Left renal cortex interstitium (tissue), 4 donors: ENCODE measurements at regions not wholly inside any gene's neighbourhood (a gene's known extent, or its start where the extent isn't known, plus 50 kb on each side); places are given as distances from the start of the nearest gene placed in this dataset.
"Not testable (repeated sequence)": the region's sequence is repeated elsewhere in the genome, so short reads cannot be mapped to it uniquely, and the experiment has no call there.

Source experiments
- DNase-seq, 4 donors: peaks; one replicate each; pipeline ENCODE4 v3.0.0-alpha.2; 2013; ENCODE audit warnings: low read depth in 4 of 4, low spot score in 2 of 4, missing footprints in 1 of 4

DNA sequence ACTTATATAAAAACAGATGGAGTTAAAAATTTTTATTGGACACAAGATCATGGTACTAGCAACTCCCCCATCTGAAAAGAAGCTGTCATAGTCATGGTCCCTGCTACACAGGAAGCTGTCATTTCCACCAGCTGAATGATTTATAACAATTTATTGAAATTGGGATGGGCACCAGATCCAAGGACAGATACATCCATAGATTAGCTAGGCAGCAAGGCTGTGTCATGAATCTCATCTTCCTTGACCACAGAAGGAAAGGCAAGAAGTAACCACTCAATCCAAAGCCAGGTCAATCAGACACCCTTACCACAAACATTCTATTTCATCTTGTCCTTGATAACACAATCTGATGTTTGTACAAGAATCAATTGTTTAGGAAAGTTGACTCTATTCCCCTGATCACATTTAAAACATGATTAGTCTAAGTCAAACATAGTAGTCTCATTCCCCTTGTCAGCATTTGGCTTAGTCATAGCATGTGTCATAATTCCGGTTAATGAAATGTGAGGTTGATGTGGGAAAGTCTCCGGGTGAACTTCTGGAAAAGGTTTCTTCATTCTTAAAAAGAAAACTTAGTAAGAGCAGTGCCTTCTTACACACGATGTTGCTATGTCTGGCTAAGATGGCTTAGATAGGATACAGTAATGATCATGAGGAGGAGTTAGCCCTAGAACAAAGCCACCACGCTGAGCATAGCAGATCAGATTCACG lies 462.6 kb upstream of the PAPPA start:
- no peak for DNase-seq

DNA sequence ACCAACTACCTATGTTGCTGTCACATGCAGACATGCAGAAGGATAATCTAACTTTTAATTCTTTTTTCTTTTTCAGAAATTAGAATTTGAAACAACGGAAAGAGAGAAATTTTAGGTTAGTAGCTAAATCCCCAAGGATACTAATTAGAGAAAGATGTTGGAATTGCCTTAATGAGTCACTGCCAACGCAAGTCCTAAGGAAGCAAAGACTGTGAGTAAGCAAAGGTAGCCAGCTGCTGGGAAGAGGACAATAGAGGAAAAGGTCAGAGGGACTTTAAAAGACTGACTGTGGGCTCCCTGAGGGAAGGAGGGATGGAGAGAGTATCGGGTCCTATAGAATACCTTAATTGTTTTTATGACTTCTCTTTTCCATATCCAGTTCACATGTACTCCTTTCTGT lies 461.9 kb upstream of the PAPPA start:
- DNase-seq, result no peak

DNA sequence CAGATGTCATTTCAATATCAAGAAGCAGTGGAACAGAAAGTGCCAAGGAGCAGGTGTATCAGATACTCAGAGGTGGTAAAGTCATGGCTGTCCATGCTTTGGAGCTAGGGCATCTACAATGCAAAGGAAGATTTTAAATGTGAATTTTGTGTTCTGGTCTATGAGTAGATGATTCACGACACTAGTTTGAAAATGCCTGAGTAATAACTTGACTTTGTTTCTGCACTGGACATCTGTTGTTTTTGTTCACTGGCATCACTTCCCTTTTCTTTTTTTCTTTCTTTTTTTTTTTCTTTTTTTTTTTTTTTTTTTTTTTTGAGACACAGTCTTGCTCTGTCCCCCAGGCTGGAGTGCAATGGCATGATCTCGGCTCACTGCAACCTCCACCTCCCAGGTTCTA lies 460.7 kb upstream of the PAPPA start:
- not testable (repeated sequence) for DNase-seq

DNA sequence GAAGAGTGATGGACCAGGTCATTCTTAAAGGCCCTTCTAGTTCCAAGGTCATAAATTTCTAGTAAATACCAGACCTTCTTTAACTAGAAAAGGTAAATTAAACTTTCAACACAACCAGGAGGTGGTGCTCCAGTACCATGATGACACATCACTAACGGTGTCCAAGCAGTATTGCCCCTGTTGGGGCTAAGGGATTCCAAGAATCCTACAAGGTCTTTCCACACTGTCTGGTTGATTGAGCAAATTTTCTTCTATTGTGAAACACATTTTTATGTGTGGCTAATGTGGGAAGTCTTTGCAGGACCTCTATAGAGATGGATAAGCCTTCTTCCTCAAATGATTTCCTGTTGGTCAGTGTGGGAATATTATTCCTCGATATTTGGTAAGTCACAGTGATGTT lies 459.6 kb upstream of the PAPPA start:
- no peak for DNase-seq

DNA sequence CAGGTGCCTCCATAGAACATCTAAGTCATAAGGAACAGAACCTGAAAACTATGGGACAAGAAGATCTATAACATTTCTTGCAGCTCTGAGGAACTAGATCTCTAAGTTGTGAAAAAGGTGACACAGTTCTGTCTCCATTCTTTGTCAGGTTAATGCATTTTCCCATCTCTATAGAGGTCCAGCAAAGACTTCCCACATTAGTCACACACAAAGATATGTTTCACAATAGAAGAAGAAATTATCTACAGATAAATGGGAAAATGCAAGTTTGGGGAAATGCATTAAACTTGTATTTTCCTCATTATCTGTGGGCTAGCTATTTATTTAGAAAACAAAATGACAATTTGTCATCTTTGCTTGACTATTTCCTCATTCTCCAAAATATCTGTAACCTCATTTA lies 458.6 kb upstream of the PAPPA start:
- DNase-seq, result no peak

DNA sequence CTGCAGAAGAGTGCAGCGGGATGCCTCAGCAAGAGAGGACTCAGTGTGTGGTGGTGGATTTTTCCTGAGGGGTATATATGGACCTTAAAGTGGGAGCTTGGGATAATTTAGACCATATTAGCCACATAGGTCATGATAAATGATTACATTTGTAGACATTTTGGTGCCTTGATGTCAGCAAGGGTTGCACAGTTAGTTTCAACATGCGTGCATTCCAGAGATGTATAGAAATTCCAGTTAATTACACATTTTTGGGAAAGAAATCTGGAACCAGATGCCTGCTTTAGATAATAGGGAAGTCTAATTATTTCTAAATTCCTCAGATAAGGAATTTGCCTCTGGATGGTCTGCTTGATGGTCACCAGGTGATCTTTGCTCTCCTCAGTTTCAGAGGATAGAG lies 440.6 kb upstream of the PAPPA start:
- no peak for DNase-seq

DNA sequence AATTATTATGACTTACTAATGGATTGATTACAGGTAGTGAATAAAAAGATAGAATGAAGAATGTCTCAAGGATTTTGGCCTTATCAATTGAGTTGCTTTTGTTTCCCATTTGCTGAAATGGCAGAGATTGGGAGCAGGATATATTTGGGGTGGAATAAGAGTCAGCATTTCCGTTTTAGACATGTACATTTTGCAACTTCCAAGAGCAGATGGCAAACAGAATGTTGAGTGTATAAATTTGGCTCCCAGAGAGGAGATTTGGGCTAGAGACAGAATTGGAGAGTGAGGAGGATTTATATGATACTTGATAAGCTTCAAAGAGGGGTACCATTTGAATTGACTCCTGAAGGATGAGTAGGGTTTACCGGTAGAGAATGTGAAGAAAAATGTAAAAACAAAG lies 437.9 kb upstream of the PAPPA start:
- no peak for DNase-seq

DNA sequence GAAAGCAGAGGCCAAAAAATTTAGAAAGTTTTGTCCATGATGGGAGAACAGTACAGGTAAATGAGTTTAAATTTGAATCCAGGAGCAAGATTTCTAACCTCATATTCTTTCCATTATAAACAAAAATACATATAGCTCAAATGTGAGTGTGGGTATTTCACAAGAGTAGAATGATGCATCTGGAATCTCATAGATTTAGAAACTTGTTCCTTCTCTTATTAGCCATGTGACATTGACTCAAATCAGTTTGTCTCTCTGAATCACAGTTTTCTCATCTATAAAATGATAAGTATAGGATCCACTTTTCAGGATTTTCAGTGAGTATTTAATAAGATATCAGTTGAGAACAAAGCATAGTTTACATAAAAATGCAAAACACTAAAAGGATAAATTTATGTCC lies 436.3 kb upstream of the PAPPA start:
- DNase-seq, result no peak

DNA sequence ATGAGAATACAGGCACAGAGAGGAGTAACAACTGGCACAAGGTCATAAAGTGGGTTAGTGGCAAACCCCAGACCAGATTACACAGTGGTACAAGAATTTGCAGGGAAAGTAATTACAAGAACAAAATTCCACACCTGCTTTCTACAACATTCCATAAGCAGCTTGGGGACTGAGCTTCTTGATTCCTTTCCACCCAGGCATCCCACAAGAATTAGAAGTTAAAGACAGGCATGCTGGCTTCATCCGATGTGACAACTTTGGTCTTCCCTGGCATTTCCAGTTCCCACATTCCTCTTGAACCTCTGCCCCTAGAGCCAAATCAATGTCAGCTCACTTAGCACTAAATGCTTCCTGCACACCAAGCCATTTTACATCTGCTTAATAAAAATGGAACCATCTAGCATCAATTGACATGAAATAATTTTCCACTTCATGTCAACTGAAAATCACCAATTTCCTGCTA lies 435.8 kb upstream of the PAPPA start:
- DNase-seq, result no peak

DNA sequence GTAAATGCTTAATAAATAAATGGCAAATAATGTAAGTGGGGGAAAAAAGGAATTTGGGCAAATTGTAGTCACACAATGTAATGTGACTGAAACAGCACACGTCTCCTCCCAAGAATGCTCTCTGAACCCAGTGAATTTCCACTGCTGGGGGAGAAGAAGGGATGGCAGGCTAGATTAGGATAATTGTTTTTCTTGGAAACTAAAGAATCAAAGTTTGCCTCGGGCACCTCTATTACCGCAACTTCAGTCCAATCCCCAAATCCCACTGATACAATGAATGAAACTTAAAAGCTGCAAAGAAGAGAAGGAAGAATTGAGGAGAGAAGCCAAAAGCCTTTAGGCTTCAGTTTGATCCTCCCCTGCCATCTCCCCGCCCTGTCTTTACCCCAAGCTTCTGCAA lies 423.2 kb upstream of the PAPPA start:
- DNase-seq, result no peak

DNA sequence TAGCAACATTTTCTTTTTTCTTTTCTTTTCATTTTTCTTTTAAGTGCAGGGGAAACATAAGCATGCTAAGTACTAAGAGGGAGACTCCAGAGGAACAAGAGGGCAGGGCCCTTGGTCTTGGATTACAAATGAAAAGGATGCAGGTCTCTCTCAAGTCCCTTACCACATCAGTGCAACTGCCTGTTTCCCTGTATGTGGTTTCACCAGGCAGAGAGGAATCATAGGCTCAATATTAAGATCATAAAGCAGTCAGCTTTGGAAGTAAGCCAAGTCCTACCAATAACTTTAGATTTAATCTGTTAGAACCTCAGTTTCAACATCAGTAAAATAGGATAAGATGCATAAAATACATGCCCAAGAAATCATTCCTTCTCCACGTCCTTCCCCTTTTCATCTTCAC lies 422.7 kb upstream of the PAPPA start:
- no peak for DNase-seq

DNA sequence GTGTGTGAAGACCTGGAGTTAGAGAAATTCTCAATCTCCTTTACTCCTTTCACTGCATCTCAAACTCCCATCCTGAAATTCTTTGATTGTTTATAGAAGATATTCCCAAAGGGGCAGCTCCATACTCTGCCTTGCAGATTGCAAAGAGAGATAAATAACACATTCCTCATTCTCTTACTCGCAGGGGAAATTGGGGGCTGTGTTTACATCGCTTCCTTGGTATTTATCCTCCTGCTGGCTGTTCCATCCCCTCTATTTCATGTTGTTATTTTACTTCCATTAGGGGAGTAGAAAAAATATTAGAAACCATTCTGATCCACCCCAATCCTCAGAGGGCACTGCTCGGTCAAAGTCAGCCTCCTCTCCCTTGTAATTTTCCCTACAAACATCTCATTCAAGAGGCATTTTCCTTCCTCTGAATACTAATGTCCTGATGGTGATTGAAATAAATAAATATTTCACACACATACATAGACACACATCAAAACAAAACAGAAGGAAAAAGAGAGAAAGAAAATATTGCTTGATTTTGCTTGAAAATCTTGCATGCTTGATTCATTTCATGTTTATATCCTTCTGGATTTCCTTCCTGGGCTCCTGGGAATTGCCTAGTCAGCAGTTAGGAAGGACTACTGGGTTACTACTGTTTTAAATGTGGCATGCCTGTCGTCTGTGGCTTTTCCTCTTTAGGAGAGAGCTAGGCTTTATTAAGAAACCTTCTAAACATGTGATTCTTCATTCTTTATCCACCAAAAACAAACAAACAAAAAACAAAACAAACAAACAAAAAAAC lies 420.1 kb upstream of the PAPPA start:
- no peak for DNase-seq

DNA sequence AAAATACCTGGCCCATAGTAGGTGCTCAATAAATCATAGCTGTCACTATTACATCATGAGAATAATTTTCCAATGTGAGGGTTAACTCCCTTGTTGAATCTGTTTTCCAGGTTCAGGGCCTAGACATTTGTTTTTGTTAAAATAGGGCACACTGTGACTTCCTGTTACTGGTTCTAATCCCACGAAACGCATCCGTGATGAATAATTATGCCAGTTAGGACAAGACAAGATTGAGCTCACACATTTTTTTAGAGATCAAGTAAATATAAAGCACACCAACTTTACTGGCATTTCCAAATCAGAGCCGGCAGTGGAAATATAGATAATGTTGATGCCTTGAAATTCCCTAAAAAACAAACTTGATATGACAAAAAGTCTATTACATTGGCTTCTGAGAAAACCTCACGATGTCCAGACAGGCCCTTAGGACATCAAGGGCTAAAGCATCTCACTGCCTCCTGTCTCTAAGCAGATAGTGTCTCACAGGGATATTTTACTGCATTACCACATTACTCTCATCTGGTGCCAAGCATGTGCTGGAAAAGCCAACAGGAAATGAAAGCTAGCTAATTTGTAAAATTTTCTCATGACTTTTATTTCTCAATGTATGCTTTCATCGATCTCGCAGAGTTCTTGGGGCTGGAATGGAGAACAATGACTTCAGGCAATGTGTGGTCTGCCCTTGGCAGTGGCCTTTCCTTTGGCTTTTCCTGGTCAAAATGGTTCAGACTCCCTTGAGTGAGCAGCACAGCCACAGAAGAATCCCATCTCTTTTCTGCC lies 414.3 kb upstream of the PAPPA start:
- no peak for DNase-seq

DNA sequence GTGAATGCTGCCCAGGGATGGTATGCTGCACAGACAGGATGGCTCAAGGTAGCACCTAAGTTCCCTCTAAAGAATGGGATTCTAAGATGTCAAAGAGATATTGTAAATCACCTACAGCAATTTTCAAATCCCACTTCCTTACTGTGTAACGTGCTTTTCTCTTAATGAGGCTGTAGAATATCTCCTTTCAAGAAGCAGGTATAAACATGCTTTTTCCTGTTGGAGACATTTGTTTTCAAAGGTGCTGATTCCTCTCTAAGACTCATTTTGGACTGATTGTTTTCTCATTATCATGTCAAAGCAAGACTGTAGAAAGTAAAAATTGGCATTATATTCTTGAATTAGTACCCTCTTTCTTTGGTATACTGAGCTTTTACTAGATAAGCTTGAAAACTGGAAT lies 412.6 kb upstream of the PAPPA start:
- no peak for DNase-seq

DNA sequence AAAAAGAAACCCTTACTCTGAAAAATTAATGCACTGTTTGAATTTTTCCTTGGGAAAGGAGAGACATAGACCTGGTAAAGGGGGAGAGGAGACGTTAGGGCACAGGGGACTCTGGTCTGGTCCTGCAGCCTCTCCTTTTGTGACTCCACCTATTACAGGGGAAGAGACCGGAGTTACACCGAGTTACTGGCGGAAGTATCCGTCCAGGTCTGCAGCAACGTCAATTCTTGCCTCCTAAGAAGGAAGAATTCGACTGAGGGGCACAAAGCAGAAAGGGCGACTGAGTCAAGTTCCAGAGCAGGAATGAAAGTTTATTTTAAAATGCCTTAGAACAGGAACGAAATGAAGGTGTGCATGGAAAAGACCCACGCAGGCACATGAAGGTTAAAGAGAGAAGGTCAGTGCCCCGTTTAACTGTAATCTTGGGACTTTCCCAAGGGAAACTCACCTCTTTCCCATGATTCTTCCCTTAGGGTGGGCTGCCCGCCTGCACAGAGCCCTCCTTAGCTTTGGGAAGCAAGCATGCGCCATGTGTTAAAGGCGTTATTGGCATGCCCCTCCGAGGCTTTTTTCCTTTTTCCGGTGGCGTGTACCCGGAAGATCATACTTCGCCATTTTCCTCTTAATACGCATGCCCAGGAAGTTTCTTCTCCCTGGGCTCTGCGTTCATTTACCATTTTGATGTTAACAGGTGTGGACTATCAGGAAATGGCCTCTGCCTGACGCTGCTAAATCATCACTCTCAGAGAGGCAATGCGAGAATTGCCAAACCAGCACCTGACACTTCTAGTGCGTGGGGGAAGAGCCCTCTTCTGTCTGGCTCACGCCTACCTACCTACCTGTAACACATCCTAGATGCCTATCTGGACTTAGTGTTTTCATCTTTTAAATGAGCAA lies 409.6 kb upstream of the PAPPA start:
- no peak for DNase-seq

DNA sequence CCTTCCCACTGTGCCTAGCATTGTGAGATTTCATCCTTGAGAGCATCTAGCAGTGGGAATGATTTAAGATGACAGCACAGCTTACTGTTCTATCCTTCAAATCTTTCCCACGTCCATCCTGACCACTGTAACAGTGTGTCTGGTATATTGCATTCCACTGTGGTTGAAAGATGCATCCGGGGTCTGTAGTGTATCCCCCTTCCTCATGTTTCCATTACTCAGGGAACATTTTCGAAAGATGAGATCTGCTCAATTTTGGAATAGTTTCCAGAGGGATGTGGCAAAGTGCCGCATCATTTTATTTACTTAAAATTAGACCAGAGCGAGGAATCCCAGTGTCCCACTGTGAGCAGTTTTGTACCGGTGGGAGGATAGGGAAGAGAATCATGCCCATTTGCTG lies 407.1 kb upstream of the PAPPA start:
- DNase-seq, result no peak

DNA sequence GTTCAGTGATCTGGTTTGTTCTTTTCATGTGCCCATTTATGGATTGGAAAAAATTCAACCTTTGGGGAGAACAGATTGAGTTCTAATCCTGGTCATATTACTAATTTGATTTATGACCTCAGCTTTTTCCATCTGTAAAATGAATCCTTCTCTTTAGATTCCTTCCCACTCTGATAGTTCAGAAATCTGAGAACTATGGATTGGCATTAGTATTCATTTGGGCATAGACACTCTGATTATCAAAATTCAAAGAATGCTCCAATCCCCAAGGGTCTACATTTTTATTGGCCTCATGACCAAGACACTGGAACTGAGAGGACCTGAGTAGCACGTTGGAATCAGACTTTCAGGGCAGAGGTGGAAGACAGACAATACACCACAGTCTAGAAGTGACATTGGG lies 405.9 kb upstream of the PAPPA start:
- no peak for DNase-seq

DNA sequence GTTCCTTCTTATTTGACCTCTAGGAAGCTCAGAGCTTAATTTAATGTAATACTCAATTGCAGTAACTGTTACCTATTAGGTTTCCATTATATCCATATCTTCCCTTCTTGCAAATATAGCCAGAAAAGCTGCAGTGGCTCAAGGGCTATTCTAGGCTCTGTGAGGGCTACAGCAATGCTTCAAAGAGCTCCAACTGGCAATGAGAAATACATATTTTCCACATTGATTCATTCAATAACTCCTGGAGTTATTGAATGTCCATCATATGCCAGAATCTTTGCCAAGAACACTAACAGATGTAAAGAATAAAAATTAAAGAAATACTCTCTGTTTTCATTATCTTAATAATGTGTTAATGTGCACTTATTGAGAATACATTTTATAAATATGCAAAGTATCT lies 396.9 kb upstream of the PAPPA start:
- DNase-seq, result no peak

DNA sequence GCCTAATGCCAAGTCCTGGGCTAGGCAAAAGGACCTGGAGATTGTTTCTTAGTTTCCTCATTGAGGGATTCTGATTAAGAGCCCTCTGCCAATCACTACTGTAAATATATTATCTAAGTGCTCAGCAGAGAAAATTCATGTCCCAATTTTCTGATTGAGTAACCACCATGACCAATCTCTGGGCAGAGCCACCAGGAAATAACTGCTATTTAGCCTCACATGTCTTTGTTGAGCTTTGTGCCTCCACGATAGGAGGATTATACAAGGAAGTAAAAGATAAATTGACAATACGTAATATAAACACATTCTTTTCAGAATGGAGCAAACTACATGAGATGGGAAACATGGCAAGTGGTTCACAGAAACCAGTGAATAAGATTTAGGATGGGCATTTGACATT lies 396.1 kb upstream of the PAPPA start:
- no peak for DNase-seq

DNA sequence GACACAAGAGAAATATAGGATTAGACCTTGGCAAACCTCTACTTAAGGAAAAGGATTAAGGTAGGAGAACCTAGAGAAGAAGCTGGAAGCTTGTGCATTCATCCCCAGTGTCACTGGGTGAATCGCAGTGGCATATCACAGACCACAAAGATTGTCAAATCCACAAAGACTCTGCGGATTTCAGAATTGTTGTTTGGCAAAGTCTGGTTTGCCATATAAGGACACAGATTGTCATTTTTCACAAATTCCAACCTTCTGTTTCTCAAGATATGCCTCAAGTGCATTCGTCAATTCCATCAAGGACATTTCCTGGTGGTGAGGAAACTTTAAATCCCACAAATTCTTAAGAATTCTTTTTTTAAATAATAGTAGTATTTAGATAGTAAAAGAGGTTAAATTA lies 395.1 kb upstream of the PAPPA start:
- no peak for DNase-seq

DNA sequence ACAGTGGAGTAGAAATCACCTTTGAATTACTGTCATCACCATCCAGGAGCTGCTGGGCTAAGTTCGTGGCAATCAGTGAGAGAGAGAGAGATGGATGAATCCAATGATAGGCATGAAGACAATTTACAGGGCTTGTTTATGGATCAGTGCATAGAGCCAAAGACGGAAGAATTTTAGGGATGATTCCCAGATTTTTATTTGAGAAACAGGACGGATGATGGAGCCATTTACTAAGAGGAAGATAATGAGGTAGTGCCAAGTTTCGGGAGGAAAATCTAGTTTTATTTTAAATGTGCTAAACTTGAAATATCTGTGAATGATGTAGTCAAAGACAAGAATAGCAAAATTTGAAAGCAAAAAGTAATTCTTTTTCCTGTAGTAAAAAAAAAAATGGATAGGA lies 394.2 kb upstream of the PAPPA start:
- DNase-seq, result no peak
